HFFc6 (cell line): ENCODE measurements at regions not wholly inside any gene's neighbourhood (a gene's known extent, or its start where the extent isn't known, plus 50 kb on each side); places are given as distances from the start of the nearest gene placed in this dataset.
"Not testable (repeated sequence)": the region's sequence is repeated elsewhere in the genome, so short reads cannot be mapped to it uniquely, and the experiment has no call there.

ENCODE experiments used
- DNase-seq: peaks from one replicate; pipeline ENCODE4 v3.0.0-alpha.2; 2018
- H3K27ac Mint-ChIP-seq: 2 replicates; pipeline ENCODE4 v1.8.0; 2020; ENCODE audit warnings: mild to moderate bottlenecking, mixed read lengths
- H3K27me3 Mint-ChIP-seq: 2 replicates; pipeline ENCODE4 v1.8.0; 2021; ENCODE audit warnings: mild to moderate bottlenecking, moderate library complexity, mixed read lengths; ENCODE audit not compliant: insufficient read depth
- H3K36me3 Mint-ChIP-seq: 2 replicates; pipeline ENCODE4 v1.8.0; 2021; ENCODE audit warnings: low read depth, mixed read lengths
- H3K4me1 Mint-ChIP-seq: 2 replicates; pipeline ENCODE4 v1.8.0; 2020; ENCODE audit warnings: low read depth, mixed read lengths
- H3K4me3 Mint-ChIP-seq: 2 replicates; pipeline ENCODE4 v1.8.0; 2020; ENCODE audit warnings: mild to moderate bottlenecking, moderate library complexity, mixed read lengths
- H3K9me3 Mint-ChIP-seq: 2 replicates; pipeline ENCODE4 v1.8.0; 2020; ENCODE audit warnings: mild to moderate bottlenecking, mixed read lengths
- TF ChIP-seq, protein P1 (sequence below): fragments of 200-600 bp; sonication (generic); IDR thresholded peaks from 2 replicates; pipeline ENCODE4 v1.5.0; 2021; ENCODE audit warnings: antibody characterized with exemption, mild to moderate bottlenecking

DNA sequence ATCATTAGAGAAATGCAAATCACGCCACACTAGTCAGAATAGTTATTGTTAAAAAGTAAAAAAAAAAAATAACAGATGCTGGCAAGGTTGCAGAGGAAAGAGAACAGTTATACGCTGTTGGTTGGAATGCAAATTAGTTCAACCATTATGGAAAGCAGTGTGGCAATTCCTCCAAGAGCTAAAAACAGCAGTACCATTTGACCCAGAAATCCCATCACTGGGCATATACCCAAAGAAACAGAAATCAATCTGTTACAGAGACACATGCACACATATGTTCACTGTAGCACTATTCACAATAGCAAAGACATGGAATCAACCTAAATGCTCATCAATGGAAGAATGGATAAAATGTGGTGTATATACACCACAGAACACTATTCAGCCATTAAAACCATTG lies 388.7 kb upstream of the FMR1 start:
- Mint-ChIP-seq H3K4me1 (no peaks in the 10 kb centered on the region), H3K36me3 (no peaks in the 10 kb centered on the region), H3K9me3 (peaks cover 9% of the 10 kb centered on the region; the same call in 1 of the 2 replicates), H3K27ac (no peak overlapping the region), H3K27me3 (peaks cover 2% of the 10 kb centered on the region; the same call in 1 of the 2 replicates), H3K4me3 (no peak overlapping the region)
- DNase-seq, result no peak
- TF ChIP-seq, protein P1, sequence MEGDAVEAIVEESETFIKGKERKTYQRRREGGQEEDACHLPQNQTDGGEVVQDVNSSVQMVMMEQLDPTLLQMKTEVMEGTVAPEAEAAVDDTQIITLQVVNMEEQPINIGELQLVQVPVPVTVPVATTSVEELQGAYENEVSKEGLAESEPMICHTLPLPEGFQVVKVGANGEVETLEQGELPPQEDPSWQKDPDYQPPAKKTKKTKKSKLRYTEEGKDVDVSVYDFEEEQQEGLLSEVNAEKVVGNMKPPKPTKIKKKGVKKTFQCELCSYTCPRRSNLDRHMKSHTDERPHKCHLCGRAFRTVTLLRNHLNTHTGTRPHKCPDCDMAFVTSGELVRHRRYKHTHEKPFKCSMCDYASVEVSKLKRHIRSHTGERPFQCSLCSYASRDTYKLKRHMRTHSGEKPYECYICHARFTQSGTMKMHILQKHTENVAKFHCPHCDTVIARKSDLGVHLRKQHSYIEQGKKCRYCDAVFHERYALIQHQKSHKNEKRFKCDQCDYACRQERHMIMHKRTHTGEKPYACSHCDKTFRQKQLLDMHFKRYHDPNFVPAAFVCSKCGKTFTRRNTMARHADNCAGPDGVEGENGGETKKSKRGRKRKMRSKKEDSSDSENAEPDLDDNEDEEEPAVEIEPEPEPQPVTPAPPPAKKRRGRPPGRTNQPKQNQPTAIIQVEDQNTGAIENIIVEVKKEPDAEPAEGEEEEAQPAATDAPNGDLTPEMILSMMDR, result no peak

DNA sequence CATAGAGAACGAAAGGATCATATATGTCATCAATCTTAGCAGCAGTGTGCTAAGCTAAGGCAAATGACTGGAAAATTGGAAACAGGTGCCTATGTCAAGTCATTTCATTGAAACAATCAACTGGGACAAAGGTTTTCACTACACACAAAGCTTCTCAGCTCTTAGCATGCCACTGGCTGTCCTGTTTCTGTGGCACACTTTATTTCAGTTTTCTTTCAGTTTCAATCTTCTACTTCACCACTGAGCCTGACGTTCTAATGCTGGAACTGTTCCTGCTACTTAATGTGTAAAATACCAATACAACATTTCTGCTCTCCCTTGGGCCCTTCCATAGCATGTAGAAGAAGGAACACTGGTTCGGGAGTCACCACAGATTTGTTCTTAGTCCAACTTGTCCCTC lies 378.3 kb upstream of the FMR1 start:
- TF ChIP-seq, protein P1, result no peak
- DNase-seq, result no peak
- Mint-ChIP-seq H3K4me1 (no peaks in the 10 kb centered on the region), H3K9me3 (peaks cover 5% of the 10 kb centered on the region; the same call in 1 of the 2 replicates), H3K4me3 (no peak overlapping the region), H3K36me3 (no peaks in the 10 kb centered on the region), H3K27me3 (no peaks in the 10 kb centered on the region), H3K27ac (no peak overlapping the region)

- no peaks in the 10 kb centered on the region for H3K27me3 Mint-ChIP-seq
- no peaks in the 10 kb centered on the region for H3K36me3 Mint-ChIP-seq
- H3K9me3 Mint-ChIP-seq, result peaks cover 5% of the 10 kb centered on the region; the same call in 1 of the 2 replicates
- no peak overlapping the region for H3K4me3 Mint-ChIP-seq
- DNase-seq, result no peak
- TF ChIP-seq, protein P1, result no peak
- no peaks in the 10 kb centered on the region for H3K4me1 Mint-ChIP-seq
- H3K27ac Mint-ChIP-seq, result no peak overlapping the region
These were observed 374.5 kb upstream of the FMR1 start for GRCh38 chrX:147537172-147537571.

DNA sequence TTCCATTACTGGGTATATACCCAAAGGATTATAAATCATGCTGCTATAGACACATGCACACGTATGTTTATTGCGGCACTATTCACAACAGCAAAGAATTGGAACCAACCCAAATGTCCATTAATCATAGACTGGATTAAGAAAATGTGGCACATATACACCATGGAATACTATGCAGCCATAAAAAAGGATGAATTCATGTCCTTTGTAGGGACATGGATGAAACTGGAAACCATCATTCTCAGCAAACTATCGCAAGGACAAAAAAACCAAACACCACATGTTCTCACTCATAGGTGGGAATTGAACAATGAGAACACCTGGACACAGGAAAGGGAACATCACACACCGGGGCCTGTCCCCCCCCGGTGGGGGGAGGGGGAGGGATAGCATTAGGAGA lies 363.7 kb upstream of the FMR1 start:
- H3K4me1 Mint-ChIP-seq, H3K4me3 Mint-ChIP-seq, H3K36me3 Mint-ChIP-seq, DNase-seq, H3K27me3 Mint-ChIP-seq, H3K27ac Mint-ChIP-seq: not testable (repeated sequence)
- peaks cover 10% of the 10 kb centered on the region for H3K9me3 Mint-ChIP-seq

DNA sequence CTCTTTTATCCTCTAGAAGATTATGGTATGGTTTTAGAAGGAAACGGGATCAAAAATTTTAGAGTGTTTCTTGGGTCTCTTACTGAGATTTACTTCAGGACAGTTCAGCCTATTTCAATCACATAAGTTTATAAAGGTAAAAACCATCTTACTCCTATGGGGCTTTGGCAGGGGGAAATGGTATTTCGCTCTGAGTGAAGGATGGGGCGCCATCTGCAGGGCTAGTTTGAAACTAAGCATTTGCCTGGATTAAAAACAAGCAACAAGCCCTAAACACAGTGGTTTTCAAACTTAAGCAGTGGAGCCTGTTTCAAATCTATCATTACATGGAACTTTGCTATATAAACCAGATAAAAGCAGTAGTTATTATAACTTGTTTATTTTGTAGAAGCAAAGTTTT lies 361.5 kb upstream of the FMR1 start:
- Mint-ChIP-seq H3K27ac (no peak overlapping the region), H3K4me3 (no peak overlapping the region), H3K9me3 (peaks cover 10% of the 10 kb centered on the region), H3K4me1 (no peaks in the 10 kb centered on the region), H3K36me3 (no peaks in the 10 kb centered on the region), H3K27me3 (no peaks in the 10 kb centered on the region)
- DNase-seq, result no peak
- TF ChIP-seq, protein P1, result no peak; the same call in 1 of the 2 replicates

DNA sequence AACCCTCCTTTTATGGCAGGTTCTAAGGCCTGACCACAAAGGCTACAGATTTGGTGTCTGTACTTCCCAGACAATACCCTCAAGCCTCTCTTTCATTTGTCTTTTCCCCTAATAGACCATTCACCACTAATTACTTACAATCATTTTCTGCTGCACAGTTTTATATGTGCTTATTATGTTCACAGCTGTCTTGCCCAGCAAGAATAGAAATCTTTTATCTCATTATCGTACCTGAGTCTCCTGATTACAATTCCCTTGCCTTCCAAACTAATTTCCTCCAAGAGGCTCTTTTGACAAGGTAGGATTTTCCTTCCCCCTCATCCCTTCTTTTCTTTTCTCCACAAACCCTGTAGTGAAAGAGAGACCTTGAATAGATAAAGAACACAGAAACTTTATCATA lies 352.5 kb upstream of the FMR1 start:
- Mint-ChIP-seq H3K9me3 (no peaks in the 10 kb centered on the region), H3K36me3 (no peaks in the 10 kb centered on the region), H3K27ac (no peak overlapping the region), H3K4me3 (no peak overlapping the region), H3K27me3 (no peaks in the 10 kb centered on the region), H3K4me1 (no peaks in the 10 kb centered on the region)
- no peak for DNase-seq
- TF ChIP-seq, protein P1, result no peak
